K562 (cell line): ENCODE measurements at regions not wholly inside any gene's neighbourhood (a gene's known extent, or its start where the extent isn't known, plus 50 kb on each side); places are given as distances from the start of the nearest gene placed in this dataset.

ENCODE experiments used
- ATAC-seq: fragments of 200-7000 bp; cut with Tn5 transposase; 3 replicates; pipeline ENCODE4 v1.9.1; 2020; ENCODE audit warnings: moderate library complexity
- BruUV-seq: library from RNA; stranded (reverse); fragments of 400-500 nt; replicated peaks from 2 replicates; lab custom pipeline; 2021; lab: Mats Ljungman, UMichigan
- CTCF ChIA-PET: fragments of 300-600 bp; formaldehyde crosslinking; extraction: SDS; loops from one replicate; lab custom pipeline; 2021; ENCODE audit warnings: low intra/inter-chr PET ratio; lab: Yijun Ruan, JAX
- POLR2A ChIA-PET: fragments of 300-600, 350-650 bp; sonication (Branson Sonifier 250); formaldehyde crosslinking; extraction: SDS; loops from one replicate; lab custom pipeline; 2021; ENCODE audit warnings: antibody characterized with exemption, inconsistent platforms; lab: Yijun Ruan, JAX
- DNase-seq, 4 experiments: peaks; one replicate each; pipeline versions ENCODE4 v3.0.0 to v3.0.0-alpha.2; 2011 to 2018; ENCODE audit warnings: low spot score in 3 of 4, mixed read lengths in 3 of 4; ENCODE audit errors: extremely low read depth in 1 of 4
- FAIRE-seq: peaks from 2 replicates; lab custom pipeline; 2011; peaks lifted over from hg19 to GRCh38; lab: Jason Lieb, UNC
- H2AFZ ChIP-seq: 2 replicates; pipeline ENCODE4 v1.6.0; 2011; ENCODE audit warnings: low read depth, low read length, control low read depth, inconsistent platforms
- H3K27ac ChIP-seq: fragments of 200-600 bp; 3 replicates; pipeline ENCODE4 v1.8.0; 2011; ENCODE audit warnings: low read depth, mild to moderate bottlenecking, control low read depth, inconsistent platforms, low read length, moderate library complexity, mixed read lengths; ENCODE audit errors: extremely low read depth
- H3K27me3 ChIP-seq, 2 experiments: fragments of 300-600 bp in 1 of 2; 2 replicates in 1 of 2; 3 replicates in 1 of 2; pipeline versions ENCODE4 v1.6.0 to v1.8.0; 2011; ENCODE audit warnings: inconsistent platforms in 2 of 2, low read length in 2 of 2, mild to moderate bottlenecking in 1 of 2, mixed read lengths in 1 of 2, moderate library complexity in 1 of 2; ENCODE audit not compliant: control insufficient read depth in 2 of 2, insufficient read depth in 2 of 2
- H3K36me3 ChIP-seq: fragments of 300-600 bp; 3 replicates; pipeline ENCODE4 v1.8.0; 2011; ENCODE audit warnings: mild to moderate bottlenecking, low read length, inconsistent platforms; ENCODE audit not compliant: control insufficient read depth, insufficient read depth
- H3K4me1 ChIP-seq, 2 experiments: fragments of 200-600 bp in 1 of 2; replicated peaks in 1 of 2; 2 replicates in 1 of 2; 3 replicates in 1 of 2; pipeline versions ENCODE4 v1.5.1 to v1.8.0; 2011; ENCODE audit warnings: inconsistent platforms in 2 of 2, low read length in 2 of 2, mild to moderate bottlenecking in 1 of 2, mixed read lengths in 1 of 2, moderate library complexity in 1 of 2; ENCODE audit not compliant: control insufficient read depth in 2 of 2, insufficient read depth in 2 of 2
- H3K4me2 ChIP-seq: 2 replicates; pipeline ENCODE4 v1.6.1; 2011; ENCODE audit warnings: low read length, control low read depth, inconsistent platforms, mixed read lengths; ENCODE audit not compliant: insufficient read depth
- H3K4me3 ChIP-seq: fragments of 200-600 bp; sonication (generic), shearing (Covaris generic); 2 replicates; pipeline ENCODE4 v1.5.1; 2016; ENCODE audit warnings: control low read depth, inconsistent platforms
- H3K79me2 ChIP-seq: fragments of 200-600 bp; 3 replicates; pipeline ENCODE4 v1.8.0; 2011; ENCODE audit warnings: low read length, inconsistent platforms; ENCODE audit not compliant: control insufficient read depth, insufficient read depth
- H3K9ac ChIP-seq, 2 experiments: 2 replicates each; pipeline versions ENCODE4 v1.6.0 to v1.6.1; 2011; ENCODE audit warnings: low read depth in 2 of 2, low read length in 2 of 2, control low read depth in 1 of 2, inconsistent platforms in 1 of 2, mild to moderate bottlenecking in 1 of 2, mixed read lengths in 1 of 2; ENCODE audit not compliant: insufficient read depth in 1 of 2
- H3K9me1 ChIP-seq: one replicate; pipeline ENCODE4 v1.6.0; 2011; ENCODE audit warnings: inconsistent platforms, mild to moderate bottlenecking, low read length, moderate library complexity; ENCODE audit not compliant: control insufficient read depth, insufficient read depth
- H3K9me3 ChIP-seq: replicated peaks from 2 replicates; pipeline ENCODE4 v1.5.1; 2011; ENCODE audit warnings: low read depth, low read length, inconsistent platforms; ENCODE audit not compliant: control insufficient read depth, insufficient read depth
- H4K20me1 ChIP-seq: replicated peaks from 2 replicates; pipeline ENCODE4 v1.6.1; 2011; ENCODE audit warnings: low read length, inconsistent platforms, mixed read lengths; ENCODE audit not compliant: control insufficient read depth, insufficient read depth
- BRD4 ChIP-seq: fragments of 200-600 bp; sonication (generic); IDR thresholded peaks from 2 replicates; pipeline ENCODE4 v1.6.1; 2017; ENCODE audit warnings: inconsistent platforms
- CBX1 ChIP-seq: sonication (generic); IDR thresholded peaks from 2 replicates; pipeline ENCODE4 v1.6.1; 2016; ENCODE audit warnings: antibody characterized with exemption, low read depth, mild to moderate bottlenecking
- ELF4 ChIP-seq: fragments of 450-650 bp; formaldehyde crosslinking; IDR thresholded peaks from 2 replicates; pipeline ENCODE4 v1.4.0; 2022; ENCODE audit warnings: missing genetic modification characterization
- EP300 ChIP-seq: IDR thresholded peaks from 2 replicates; pipeline ENCODE4 v1.6.1; 2012; ENCODE audit warnings: low read length, improper control_type of control experiment
- GTF2E2 ChIP-seq: fragments of 200-800 bp; sonication (Bioruptor generic); IDR thresholded peaks from 2 replicates; pipeline ENCODE4 v1.6.1; 2016; ENCODE audit warnings: missing genetic modification characterization, missing compliant biosample characterization
- KLF10 ChIP-seq: fragments of 250-450 bp; sonication (Bioruptor Pico); IDR thresholded peaks from 2 replicates; pipeline ENCODE4 v1.6.1; 2021; ENCODE audit warnings: matching md5 sums
- MYBL2 ChIP-seq, 2 experiments: fragments of 450-650 bp in 1 of 2; sonication (generic) in 1 of 2; formaldehyde crosslinking in 1 of 2; IDR thresholded peaks; 2 replicates each; pipeline versions ENCODE4 v1.6.1 to v1.8.1; 2017 to 2022; ENCODE audit warnings: borderline replicate concordance in 1 of 2, inconsistent platforms in 1 of 2, low read depth in 1 of 2, mild to moderate bottlenecking in 1 of 2, missing genetic modification reagents in 1 of 2, moderate library complexity in 1 of 2
- NCOA4 ChIP-seq: fragments of 450-650 bp; IDR thresholded peaks from 2 replicates; pipeline ENCODE4 v1.6.1; 2018; ENCODE audit warnings: mild to moderate bottlenecking; ENCODE audit not compliant: partially characterized antibody
- NR3C1 ChIP-seq: sonication (generic); formaldehyde crosslinking; IDR thresholded peaks from 2 replicates; pipeline ENCODE4 v1.8.1; 2022; ENCODE audit warnings: missing genetic modification reagents
- RCOR1 ChIP-seq, 2 experiments: IDR thresholded peaks; 2 replicates each; pipeline ENCODE4 v1.6.1; 2012; ENCODE audit warnings: low read depth in 2 of 2, low read length in 2 of 2, borderline replicate concordance in 1 of 2, improper control_type of control experiment in 1 of 2
- RFX5 ChIP-seq: IDR thresholded peaks from 2 replicates; pipeline ENCODE4 v1.6.1; 2011; ENCODE audit warnings: low read depth, mild to moderate bottlenecking, improper control_type of control experiment, low read length
- SMC3 ChIP-seq: conservative IDR thresholded peaks from 2 replicates; pipeline ENCODE4 v1.6.1; 2011; ENCODE audit warnings: low read depth, low read length, improper control_type of control experiment; ENCODE audit not compliant: insufficient read depth
- TAL1 ChIP-seq: fragments of 450-650 bp; IDR thresholded peaks from 2 replicates; pipeline ENCODE4 v1.6.1; 2016; ENCODE audit warnings: mild to moderate bottlenecking
- XRCC5 ChIP-seq: fragments of 200-400 bp; formaldehyde crosslinking; IDR thresholded peaks from 2 replicates; pipeline ENCODE4 v1.6.1; 2017; ENCODE audit warnings: low read depth, mild to moderate bottlenecking, low read length
- ZNF57 ChIP-seq: fragments of 450-650 bp; formaldehyde crosslinking; IDR thresholded peaks from 2 replicates; pipeline ENCODE4 v1.4.0; 2020; ENCODE audit warnings: mild to moderate bottlenecking, moderate library complexity
- ZNF586 ChIP-seq: fragments of 450-650 bp; formaldehyde crosslinking; conservative IDR thresholded peaks from 2 replicates; pipeline ENCODE4 v1.4.0; 2020; ENCODE audit warnings: mild to moderate bottlenecking, moderate library complexity
- ZNF644 ChIP-seq: fragments of 200-800 bp; sonication (Bioruptor generic); IDR thresholded peaks from 2 replicates; pipeline ENCODE4 v1.6.1; 2016; ENCODE audit warnings: low read depth, missing genetic modification characterization, missing compliant biosample characterization
- ZNF699 ChIP-seq: fragments of 250-450 bp; sonication (Bioruptor Pico); IDR thresholded peaks from 2 replicates; pipeline ENCODE4 v1.8.0; 2021; ENCODE audit warnings: mild to moderate bottlenecking, moderate library complexity; ENCODE audit not compliant: insufficient replicate concordance
- WGBS: fragments of 100-300 bp; shearing (Covaris generic); methylation state at CpG from one replicate; pipeline ENCODE4 v1.1.6; 2016; ENCODE audit warnings: low coverage, mixed read lengths; ENCODE audit not compliant: insufficient coverage; ENCODE audit errors: missing lambda C conversion rate; 5-methylcytosine and 5-hydroxymethylcytosine counted together
- in situ Hi-C: fragments of 300-500 bp; cut with MboI; formaldehyde crosslinking; loops from 4 replicates; pipeline ENCODE4 v1.15.0; 2018; ENCODE audit warnings: inconsistent platforms, mixed read lengths
- intact Hi-C: fragments of 100-400 bp; cut with micrococcal nuclease; formaldehyde crosslinking; loops from 2 replicates; pipeline ENCODE4 v1.14.2; 2022
- TF ChIP-seq, protein P1 (sequence below): fragments of 250-450 bp; sonication (Bioruptor Pico); IDR thresholded peaks from 2 replicates; pipeline ENCODE4 v1.5.0; 2021
- TF ChIP-seq, protein P2 (sequence below), 2 experiments: fragments of 150-350 bp in 1 of 2; IDR thresholded peaks; 2 replicates each; pipeline ENCODE4 v1.6.1; 2012 to 2016; ENCODE audit warnings: low read depth in 2 of 2, low read length in 2 of 2, mild to moderate bottlenecking in 1 of 2, moderate library complexity in 1 of 2

DNA sequence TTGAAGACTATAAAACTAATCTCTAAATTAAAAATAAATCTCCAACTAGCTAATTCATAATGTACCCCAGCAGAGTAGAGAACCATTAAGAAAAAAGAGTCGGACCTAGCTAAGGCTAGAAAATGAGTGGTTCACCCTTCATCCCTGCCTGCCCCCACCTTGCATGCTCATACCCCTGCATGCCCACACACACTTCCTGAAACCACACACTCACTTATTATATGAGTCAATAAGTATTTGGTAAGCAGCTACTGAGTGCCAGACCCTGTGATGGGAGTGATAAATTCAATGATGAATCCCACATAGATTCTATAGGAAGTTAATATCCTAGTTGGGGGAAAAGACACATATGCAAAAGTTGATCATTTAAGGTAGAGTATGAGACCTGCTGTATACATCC, 152.9 kb upstream of the INHBA start:
- TF ChIP-seq ZNF57 (CRISPR knock-in tag) (no peak), RFX5 (no peak), XRCC5 (no peak), GTF2E2 (no peak), ELF4 (CRISPR knock-in tag) (no peak), NCOA4 (no peak), CBX1 (no peak), ZNF699 (CRISPR knock-in tag) (no peak), BRD4 (no peak), NR3C1 (CRISPR knock-in tag) (no peak), ZNF586 (CRISPR knock-in tag) (no peak), SMC3 (no peak), KLF10 (no peak), MYBL2 (IDR thresholded peaks at IDR 0.05; ENCODE audit: low read depth) (no peak), MYBL2 (CRISPR knock-in tag; IDR thresholded peaks at IDR 0.05; ENCODE audit: borderline replicate concordance) (no peak), ZNF644 (no peak), RCOR1 (IDR thresholded peaks at IDR 0.05; ENCODE audit: borderline replicate concordance in 1 of 2, low read depth in 2 of 2, low read length in 2 of 2) (no peak), EP300 (no peak), TAL1 (no peak)
- TF ChIP-seq, protein P1, sequence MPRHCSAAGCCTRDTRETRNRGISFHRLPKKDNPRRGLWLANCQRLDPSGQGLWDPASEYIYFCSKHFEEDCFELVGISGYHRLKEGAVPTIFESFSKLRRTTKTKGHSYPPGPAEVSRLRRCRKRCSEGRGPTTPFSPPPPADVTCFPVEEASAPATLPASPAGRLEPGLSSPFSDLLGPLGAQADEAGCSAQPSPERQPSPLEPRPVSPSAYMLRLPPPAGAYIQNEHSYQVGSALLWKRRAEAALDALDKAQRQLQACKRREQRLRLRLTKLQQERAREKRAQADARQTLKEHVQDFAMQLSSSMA (CRISPR knock-in tag): no peak
- TF ChIP-seq, protein P2, sequence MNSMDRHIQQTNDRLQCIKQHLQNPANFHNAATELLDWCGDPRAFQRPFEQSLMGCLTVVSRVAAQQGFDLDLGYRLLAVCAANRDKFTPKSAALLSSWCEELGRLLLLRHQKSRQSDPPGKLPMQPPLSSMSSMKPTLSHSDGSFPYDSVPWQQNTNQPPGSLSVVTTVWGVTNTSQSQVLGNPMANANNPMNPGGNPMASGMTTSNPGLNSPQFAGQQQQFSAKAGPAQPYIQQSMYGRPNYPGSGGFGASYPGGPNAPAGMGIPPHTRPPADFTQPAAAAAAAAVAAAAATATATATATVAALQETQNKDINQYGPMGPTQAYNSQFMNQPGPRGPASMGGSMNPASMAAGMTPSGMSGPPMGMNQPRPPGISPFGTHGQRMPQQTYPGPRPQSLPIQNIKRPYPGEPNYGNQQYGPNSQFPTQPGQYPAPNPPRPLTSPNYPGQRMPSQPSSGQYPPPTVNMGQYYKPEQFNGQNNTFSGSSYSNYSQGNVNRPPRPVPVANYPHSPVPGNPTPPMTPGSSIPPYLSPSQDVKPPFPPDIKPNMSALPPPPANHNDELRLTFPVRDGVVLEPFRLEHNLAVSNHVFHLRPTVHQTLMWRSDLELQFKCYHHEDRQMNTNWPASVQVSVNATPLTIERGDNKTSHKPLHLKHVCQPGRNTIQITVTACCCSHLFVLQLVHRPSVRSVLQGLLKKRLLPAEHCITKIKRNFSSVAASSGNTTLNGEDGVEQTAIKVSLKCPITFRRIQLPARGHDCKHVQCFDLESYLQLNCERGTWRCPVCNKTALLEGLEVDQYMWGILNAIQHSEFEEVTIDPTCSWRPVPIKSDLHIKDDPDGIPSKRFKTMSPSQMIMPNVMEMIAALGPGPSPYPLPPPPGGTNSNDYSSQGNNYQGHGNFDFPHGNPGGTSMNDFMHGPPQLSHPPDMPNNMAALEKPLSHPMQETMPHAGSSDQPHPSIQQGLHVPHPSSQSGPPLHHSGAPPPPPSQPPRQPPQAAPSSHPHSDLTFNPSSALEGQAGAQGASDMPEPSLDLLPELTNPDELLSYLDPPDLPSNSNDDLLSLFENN (IDR thresholded peaks at IDR 0.05; ENCODE audit: low read depth in 2 of 2, low read length in 2 of 2): no peak
- TF ChIP-seq, all 486 proteins: peak for 0
- no TSS peak for BruUV-seq
- no peaks in the 10 kb centered on the region for H3K79me2 ChIP-seq
- H2AFZ ChIP-seq: no peak overlapping the region
- H3K4me3 ChIP-seq: no peak overlapping the region
- no peaks in the 10 kb centered on the region for H3K4me1 ChIP-seq
- intact Hi-C loops (no loop called here), in situ Hi-C loops (no loop called here)
- ATAC-seq (no peak), FAIRE-seq (no peak), DNase-seq (no peak)
- no peak overlapping the region for H3K27ac ChIP-seq
- H3K9me3 ChIP-seq: no peaks in the 10 kb centered on the region
- no peaks in the 10 kb centered on the region for H3K27me3 ChIP-seq
- H3K36me3 ChIP-seq: no peaks in the 10 kb centered on the region
- no peak overlapping the region for H3K9ac ChIP-seq
- H3K9me1 ChIP-seq: no peaks in the 10 kb centered on the region
- H3K4me2 ChIP-seq: no peak overlapping the region
- H4K20me1 ChIP-seq: no peaks in the 10 kb centered on the region
- ChIA-PET POLR2A (no interaction called here), CTCF (no interaction called here)
- 0% methylated on average over 1 of the region's 1 CpG for WGBS
